ENCODE measurements at regions not wholly inside any gene's neighbourhood (a gene's known extent, or its start where the extent isn't known, plus 50 kb on each side); places are given as distances from the start of the nearest gene placed in this dataset.

DNA sequence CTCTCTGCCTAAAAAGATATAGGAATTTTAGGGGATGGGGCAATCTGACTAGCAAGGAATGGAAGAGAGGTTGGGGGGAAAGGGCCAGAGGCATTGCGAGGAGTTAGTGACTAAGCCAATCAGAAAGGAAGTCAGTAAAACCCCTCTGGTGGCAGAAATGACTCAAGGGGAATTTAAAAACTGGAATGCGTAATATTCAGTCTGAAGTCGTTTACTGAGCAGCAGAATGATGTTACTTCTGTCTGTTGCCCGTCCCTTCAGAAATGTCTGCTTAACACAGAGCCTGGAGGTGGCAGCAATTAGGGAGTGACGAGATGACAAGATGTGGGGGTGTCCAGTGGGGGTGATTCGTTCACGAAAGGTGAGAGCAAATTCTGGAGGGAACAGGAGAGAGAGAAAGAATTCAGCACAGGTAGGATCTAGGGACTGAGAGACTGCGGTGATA, 107.7 kb upstream of the CLMP start:
- peak in 1 of 2 donors; percentile 16 for DNase-seq

DNA sequence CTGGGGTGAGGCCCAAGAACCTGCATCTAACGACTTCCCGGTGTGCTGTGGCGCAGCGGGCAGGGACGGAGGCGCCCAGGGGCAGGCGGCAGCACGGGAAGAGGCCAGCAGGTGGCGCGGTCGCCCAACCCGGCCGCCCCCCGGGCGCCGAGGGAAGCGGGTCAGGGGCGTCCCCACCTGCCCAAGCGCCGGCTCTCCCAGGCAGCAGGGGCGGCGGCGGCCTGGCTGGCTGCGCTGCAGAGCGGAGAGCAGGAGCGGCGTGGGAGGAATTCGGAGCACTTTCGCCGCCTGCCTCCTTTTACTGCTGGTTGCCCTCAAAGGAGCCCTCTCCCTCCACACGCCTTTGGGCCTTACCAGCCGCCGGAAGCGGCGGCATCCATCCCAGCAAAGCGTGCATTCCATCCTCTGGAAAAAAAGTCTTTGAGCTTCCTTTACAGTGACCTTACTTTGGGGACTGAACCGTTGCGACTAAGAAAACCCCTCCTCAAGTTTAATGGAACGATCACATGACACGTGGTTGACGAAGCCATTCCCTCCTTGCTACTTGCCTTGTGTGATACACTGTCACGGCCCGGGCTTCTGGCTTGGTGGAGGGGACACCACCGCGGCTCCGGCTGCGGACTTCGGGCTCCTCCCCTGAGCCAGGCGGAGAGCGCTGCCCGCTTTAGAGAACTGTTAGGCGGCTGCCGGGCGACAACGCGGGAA, 106.8 kb upstream of the CLMP start:
- peak; percentile 58 to 61 for DNase-seq

DNA sequence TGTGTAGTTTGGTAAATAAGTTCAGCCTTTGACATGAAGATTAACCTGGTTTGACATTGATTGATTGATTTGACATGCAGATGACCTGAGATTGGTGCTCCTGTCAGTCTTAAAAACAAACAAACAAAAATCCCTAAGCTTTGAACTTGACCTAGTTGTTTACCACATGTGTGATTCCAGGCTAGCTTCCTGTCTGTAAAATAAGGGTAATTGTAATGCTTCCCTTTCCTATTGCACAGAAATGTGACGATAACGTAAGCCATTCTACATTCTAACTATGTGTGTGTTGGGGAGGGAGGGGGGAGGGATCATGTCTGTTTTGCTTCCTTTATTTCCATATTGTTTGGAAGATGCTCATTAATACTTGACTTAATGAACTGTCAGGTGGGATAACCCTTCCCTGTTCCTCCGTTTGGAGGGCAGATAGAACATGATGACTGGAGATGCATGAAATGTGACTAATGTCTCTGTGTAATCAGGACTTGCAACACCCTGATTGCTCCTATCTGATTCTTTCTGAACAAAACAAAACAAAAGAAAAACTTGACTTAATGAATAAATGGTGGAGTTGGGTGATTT, 106.1 kb upstream of the CLMP start:
- DNase-seq = peak in 1 of 2 donors; percentile 21

DNA sequence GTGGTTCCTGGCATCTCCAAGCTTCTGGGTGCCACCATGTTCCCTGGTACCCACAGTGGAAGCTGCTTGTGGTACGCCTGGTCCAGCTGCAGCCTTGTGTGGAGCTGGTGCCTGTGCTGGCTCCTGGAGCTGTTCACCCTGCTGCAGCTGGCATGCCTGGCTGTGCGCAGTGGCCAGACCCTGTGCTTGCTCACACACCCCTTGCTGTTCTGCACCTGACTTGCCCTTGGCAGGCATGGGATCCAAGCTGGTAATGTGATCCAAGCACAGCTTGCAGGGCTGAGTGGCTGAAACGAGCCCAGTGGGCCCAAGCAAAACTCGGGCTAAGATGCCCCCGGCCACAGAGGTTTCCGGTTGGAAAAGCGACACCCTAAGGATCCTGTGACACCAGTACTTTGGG, 104.7 kb upstream of the CLMP start:
- DNase-seq = no peak

DNA sequence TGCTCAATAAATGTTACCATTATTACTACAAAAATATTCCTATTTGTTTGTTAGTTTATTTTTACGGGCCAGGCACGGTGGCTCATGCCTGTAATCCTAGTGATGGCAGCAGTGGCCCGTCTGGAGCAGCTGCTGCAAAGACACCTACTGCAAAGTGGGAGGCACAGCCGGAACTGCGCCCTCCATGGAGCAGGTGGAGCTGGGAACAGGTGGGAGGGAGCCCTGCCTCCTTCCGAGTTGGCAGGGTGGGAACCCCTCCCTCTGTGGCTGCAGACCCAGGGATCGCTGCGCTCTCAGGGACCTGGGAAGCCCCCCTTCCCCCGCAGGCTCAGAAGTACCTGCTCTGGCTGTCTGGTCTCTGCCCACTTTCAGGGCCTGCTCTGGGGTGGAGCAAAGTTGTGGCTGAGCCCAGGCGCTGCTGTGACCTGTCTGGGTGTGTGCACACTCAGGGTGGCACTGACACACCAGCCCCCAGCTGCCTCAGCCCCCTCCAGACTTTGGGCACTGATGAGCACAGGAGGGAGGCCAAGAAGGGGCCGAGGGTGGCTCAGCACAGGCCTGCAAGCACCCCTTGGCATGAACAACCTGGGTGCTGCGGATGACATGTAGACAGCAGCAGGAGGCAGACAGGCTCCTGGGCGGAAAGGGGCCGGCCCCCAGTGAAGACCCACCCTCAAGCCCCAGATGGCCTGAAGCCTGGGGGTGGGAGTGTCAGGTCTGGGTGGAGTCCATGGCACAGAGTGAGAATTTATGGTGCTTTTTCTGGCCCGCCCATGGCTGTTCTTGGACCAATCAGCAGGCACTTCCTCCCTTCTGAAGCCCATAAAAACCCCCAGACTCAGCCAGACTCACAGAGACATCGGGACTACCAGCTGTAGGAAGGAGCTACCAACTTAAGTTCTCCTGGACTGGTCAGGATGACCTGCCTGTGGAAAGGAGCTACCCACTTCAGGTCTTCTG, 103.7 kb upstream of the CLMP start:
- no peak for DNase-seq

DNA sequence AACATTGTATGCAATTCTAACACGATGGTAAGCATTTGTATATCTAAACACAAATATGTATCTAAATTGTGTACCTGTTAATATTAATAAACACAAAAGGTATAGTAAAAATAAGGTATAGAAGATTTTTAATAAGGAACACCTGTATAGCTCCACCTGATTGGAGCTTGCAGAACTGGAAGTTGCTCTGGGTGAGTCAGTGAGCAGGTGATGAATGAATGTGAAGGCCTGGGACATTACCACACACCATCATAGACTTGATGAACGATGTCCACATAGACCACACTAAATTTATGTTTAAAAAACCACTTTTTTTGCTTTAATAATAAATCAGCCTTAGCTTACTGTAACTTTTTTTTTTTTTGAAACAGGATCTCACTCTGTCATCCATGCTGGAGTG, 97.6 kb upstream of the CLMP start:
- DNase-seq = no peak

DNA sequence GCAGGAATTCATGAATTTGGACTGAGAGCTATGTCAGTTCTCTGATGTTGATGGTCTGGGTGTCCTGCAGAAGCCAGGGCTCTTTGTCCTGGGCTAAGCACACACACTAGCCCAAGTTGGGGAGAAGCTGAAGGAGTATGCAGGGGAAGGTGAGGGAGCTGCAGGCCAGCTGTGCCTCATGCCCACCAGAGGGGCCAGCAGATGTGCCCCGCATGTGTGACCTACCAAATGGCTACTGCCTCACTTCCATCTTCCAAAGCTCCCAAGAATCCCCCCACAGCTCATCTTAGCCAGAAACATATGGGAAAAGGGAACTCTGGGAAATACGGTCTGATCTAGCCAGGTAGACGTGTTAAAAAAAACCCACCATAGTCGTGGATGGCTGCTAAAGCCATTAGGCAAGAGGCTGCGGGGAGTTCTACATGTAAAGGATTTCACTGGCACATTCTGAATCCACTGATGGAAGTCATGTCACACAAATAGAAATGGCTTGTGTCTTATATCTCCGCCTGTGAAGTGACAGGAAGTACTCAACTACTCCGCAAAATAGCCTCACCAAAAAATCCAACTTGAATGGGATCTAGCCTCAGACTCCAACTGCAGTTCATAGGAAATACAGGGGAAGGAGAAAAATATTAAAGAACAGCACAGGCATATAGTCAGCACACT, 96.3 kb upstream of the CLMP start:
- no peak for DNase-seq

DNA sequence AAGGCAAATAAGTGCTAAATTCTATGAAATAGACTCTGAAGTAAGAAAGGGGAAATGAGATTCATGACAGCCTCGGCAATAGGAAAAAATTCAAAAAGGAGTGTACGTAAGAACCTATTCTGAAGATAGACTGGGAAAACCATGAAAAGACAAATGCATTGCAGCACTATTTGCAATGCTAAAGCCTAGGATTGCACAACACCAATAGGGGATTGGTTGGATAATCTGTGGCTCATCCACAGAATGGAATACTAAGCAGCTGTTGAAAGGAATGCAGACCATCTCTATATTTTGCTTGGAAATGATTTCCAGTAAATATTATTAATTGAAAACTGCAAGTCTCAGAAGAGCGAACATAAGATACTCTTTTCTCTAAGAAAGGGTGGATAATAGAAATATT, 91.7 kb upstream of the CLMP start:
- DNase-seq = no peak

DNA sequence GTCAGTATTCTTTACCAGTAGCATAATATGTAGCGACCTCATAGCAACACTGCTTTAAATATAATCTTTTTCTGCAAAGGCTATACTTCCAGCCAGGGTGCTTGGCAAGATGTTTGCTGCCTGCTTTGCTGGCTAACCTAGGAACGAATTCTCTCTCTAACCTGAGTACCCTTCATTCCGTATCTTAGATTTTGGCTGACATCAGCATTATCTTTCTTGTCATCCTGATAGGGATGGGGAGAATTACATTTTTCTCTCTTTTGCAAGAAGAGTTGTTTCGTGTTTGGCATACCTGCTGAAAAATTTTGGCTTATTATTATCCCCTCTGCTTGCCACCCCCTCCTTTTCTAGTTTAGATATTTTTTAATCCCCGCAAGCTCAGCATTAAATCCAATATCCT, 91.2 kb upstream of the CLMP start:
- no peak for DNase-seq

DNA sequence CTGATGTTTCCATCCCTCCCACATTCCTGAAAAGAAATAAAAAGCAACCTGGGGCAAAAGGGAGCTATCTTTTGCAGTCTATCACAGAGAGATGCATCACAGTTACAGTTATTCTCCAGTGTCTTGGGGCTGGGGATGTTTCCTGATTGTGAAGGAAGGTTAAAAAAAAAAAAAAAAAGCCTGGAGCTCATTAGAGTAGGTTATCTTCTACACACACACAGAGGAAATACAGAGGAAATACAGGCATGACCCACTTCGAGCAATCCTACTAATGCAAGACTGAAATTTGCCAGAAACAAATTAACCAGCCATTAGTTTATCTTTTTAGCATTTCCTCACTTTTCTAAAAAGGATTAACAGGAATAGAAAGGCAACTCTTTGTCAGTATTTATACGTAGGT, 89.4 kb upstream of the CLMP start:
- no peak for DNase-seq

DNA sequence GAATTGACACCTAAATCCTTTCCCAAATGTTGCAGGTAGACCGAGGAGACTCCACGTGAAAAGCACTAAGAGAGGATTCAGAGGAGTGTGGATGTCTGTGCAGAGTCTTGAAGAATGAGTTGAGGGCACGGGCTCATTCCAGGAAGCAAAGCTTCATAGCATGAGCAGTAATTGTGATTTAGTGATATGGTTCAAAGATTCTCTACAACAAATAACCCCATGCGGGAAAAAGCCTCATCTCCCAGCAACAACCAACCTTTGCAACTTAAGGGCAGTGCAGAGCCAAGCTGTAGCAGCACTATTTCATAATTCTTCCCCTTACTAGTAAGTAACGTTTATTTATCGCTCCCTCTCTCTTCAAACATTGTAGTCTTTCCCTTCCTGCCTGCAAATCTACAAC, 87.5 kb upstream of the CLMP start:
- no peak for DNase-seq

DNA sequence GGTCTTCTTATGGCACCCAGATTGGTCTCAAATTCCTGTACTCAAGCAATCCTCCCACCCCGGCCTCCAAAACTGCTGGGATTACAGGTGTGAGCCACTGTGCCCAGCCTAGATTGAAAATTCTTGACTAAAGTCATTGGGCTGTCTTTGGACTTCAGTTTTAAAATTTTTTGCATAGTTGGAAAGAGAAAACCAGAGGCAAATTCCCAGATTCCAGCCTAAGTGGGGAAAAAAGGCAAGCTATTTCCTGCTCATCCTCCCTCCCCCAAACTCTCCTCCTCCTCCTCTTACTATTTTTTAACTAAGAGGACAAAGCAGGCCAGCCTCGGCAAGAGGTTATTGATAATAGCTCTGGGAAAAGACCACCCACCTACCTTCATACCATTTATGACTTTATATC, 78.6 kb upstream of the CLMP start:
- DNase-seq = no peak

DNA sequence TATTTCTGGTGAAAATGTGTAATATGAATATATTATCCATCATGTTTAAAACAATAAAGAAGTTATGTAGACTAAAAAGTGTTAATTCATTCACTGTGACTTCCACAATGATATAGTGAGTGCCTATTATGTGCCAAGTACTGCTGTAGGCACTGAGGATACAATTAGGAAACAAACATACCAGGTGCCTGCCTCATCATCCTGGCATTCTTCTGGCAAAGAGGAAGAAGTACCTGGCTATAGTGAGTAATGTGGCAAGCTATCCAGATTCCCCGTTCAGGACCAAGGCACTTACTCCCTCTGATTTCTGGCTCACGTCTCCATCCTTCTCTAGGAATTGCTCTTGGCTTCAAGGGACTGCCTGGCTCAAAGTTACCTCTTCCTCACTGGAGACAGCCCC, 77.5 kb upstream of the CLMP start:
- no peak for DNase-seq

DNA sequence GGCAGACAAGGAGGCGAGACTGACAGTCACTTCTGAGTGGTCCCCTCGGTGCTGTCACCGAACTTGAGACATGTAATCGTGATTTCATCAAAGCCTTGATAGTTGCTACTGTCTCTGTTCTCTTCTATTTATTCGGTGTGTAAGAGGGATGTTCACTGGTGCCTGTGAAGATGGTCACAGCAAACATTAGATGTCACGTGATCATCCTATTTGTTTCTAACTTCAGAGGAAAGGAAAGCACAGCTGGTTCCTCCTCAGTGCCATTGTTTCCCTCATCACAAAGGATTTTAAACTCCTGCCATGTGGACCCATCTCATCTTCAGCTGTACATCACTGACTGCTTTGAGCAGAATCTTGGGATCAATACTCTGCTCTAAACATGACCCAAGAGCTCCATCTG, 73.1 kb upstream of the CLMP start:
- DNase-seq = no peak

DNA sequence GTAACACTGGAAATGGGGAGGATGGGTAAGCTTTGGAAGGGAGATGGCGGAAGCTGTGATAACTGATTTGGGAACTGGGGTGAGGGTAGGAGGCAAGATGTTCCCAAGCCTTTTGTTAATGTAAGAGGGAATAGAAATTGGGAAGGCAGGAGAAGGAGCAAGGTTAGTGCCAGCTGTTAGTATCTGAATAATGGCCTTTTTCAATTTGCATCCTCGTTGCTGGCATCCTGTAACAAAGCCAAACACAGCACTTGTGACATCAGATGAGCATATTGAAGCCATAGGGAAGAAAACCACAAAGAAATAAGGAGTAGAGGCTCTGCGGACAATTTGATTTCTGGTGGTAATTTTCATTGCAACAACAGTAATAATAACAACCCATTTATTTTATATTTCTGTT, 70.9 kb upstream of the CLMP start:
- DNase-seq = no peak

DNA sequence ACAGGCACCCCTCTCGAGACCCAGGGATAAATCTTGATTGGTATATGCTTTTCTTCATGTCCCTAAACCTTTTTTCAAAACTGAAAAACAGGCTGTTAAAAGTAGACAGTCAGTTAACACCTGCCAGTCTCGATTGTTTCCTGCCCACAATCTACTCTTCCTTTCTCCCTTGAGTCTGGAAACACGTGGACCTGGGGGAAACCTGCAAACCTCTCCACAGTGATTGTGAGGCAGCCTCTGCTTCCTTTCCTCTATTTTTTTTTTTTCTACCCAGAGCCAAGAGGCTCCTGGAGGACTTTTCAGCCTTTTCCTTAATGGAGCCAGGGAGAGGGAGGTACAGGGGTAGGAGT, 69.4 kb upstream of the CLMP start:
- DNase-seq = no peak

DNA sequence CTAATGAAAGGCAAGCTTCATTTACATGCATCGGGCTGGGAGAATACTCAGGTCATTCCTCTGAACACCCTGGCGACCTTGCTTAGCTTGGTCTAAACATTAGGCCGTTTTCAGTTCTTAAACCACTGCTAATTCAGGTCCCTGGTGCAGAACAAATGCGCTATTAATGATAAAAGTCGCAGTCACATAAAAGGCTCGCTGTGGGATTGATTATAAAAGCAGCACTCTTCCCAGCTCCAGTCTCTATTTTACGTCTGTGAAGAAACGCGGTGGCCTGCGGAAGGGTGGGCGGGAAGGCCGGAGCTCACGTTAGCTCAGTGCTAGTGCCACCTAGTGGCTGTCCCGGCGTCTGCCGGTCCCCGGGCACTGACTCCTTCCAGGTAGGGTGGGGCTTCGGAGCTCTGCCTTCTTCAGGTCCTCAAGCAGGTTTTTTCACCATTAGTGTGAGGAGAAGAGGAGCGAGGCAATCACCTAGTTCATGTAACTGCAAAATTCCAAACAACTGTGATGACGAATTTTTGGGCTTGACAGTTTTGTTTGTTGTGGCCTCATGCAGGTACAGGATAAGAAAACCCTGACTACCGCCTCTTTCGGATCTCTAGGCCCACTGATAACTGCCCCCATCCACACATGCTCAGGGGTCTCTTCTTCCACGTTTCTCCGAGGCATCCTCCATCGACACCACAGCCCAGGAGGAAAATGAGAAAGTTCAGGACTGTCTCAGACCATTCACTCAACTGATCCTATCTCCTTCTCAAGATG, 66.5 kb upstream of the CLMP start:
- peak; percentile 43 to 56 for DNase-seq

DNA sequence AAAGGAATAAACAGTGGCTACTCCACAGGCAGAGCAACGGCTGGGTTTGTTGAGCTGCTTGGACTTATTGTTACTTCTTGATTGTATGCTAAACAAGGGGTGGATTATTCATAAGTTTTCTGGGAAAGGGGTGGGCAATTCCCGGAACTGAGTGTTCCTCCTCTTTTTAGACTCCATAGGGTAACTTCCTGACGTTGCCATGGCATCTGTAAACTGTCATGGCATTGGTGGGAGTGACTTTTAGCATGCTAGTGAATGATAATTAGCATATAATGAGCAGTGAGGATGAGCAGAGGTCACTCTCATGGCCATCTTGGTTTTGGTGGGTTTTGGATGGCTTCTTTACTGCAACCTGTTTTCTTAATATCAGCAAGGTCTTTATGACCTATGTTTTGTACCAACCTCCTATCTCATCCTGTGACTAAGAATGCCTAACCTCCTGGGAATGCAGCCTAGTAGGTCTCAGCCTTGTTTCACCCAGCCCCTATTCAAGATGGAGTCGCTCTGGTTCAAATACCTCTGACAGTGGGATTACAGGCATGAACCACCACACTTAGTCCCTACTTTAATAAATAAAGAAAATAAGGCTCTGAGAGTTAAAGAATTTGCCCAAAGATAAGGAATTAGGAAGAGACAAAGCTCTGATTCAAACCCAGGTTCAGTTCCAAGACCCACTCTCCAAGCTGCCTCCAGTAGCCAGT, 65.6 kb upstream of the CLMP start:
- DNase-seq = no peak

DNA sequence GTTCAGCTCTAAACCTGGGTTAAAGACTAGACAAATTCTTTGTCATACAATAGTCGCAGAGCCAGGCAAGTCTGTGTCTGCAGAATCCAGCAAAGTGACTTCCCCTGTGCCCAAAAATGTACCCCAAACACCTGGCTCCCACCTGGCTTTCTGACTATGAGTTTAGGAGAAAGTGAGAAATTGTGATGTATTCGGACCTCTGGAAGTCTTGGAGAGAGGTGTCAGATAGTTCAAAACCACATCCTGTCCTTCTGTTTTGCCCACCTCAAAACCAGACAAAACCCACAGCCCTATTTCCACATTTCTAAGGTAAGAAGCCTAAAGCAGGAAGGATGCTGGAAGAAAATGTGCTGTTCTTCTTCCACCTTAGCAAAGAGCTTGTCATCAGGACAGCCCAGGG, 63.8 kb upstream of the CLMP start:
- DNase-seq = no peak

DNA sequence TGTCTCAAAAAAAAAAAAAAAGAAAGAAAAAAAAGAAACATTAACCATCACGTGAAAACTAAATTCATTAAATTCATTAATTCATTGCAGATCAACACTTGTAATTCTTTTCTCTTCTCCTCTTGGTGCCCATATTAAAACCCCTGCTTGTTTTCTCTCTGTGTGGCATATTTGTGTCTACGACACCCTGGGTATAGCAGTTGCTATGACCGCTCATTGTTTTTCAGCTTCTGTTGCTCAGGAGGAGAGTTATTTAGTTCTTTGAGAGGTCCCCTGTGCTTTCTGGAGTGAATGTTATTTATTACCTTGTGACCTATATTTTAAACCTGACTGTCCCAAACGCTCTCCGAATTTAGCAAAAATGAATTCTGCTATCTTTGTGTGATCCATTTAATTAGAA, 62.3 kb upstream of the CLMP start:
- no peak for DNase-seq

DNA sequence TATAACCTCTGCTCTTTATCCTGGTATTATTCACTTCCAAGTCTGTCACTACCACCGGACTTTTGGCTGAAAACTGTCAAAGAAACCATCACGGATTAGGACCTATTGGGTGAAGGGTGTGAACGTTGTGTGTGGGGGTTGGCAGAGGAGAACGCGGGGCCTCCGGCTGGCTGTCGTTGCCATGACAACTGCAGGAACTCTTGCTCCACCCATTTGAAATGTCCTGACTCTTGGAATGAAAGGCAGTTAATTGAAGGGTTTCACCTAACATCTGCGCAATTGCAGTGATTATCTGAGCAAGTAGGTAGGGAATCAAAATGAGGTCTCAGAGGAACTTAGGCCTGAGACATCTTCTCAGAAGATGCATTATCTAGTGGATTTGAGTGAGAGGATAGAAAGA, 60.9 kb upstream of the CLMP start:
- DNase-seq = no peak

DNA sequence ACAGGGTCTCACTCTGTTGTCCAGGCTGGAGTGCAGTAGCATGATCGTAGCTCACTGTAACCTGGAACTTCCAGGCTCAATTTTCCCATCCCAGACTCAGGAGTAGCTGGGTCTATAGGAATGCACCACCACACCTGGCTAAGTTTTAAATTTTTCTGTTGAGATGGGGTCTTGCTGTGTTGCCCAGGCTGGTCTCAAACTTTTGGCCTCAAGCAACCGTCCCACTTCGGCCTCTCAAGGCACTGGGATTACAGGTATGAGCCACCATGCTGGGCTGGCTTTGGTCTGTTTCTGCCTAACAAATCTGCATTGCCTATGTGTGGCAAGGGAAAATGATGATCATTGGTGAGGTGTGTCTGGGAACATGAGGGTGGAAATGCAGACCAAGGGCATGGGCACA, 59.3 kb upstream of the CLMP start:
- DNase-seq = no peak
